HG03045 (cell line): ENCODE measurements at regions not wholly inside any gene's neighbourhood (a gene's known extent, or its start where the extent isn't known, plus 50 kb on each side); places are given as distances from the start of the nearest gene placed in this dataset.
A peak's percentile ranks its signal among the peaks of the same experiment; 100 is the strongest.

Source experiments
- ATAC-seq: cut with Tn5 transposase; IDR thresholded peaks from one replicate; pipeline ENCODE4 v1.9.1; 2021; ENCODE audit warnings: mild to moderate bottlenecking, moderate library complexity; ENCODE audit not compliant: unreplicated experiment

DNA sequence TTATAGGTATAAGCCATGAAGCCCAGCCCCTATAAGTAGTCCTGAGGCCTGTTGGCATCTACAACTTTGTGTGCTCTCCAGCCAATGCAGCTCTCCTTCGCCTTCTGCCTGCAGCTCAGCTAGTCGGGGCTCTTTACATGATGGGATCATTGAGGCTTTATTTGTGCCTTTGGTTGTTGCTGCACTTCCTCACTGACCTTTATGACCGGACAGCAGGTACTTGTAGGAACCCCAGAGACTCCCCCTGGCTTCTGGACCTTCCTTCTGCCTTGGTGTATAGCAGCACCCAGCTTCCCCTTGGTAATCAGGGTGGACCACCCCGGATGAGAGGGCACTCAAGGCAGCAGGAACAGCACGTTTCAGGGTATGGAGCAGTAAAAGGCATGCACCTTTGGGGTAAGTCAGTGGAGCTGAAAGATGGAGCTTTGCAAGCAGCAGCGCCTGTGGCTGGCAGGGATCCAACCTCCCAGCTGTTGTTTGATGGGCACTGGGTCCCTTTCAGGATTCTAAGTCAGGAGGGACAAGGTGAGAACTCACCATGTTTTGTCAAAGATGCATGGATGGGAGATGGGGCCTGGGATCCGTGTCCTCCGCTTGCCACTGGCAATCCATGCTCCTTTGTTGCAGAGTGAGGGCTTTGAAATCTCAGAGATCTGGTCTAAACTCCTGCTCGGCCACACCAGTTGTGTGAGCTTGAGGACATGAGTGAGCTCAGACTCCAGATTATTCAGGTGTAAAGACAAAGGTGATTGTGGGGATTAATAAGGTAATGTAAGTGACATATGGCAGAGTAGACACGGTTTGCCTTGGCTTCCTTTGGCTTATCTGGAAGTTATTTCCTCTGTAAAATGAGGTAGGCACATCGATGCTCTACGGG lies 65.1 kb upstream of the KLF13 start:
- no peak for ATAC-seq

DNA sequence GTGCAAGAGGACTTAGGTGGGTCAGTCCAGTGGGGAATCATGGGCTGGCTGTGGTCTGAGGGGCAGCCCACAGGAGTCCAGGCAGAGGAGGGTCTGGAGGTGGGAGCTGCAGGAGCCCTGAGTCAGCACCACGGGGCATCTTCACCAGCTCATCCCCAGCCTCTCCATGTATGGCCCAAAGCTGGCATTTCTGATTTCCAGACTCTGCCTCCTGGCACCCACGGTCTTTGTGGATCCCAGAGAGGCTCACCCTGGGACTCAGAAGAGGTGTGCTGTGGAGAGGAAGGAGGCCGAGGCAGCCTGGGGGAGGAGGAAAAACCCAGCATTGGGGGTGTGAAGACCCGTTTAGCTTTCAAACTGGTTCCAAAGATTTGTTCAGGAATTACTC lies 64.5 kb upstream of the KLF13 start:
- no peak for ATAC-seq

- ATAC-seq: no peak
These were observed 63.5 kb upstream of the KLF13 start for GRCh38 chr15:31262901-31263671.

DNA sequence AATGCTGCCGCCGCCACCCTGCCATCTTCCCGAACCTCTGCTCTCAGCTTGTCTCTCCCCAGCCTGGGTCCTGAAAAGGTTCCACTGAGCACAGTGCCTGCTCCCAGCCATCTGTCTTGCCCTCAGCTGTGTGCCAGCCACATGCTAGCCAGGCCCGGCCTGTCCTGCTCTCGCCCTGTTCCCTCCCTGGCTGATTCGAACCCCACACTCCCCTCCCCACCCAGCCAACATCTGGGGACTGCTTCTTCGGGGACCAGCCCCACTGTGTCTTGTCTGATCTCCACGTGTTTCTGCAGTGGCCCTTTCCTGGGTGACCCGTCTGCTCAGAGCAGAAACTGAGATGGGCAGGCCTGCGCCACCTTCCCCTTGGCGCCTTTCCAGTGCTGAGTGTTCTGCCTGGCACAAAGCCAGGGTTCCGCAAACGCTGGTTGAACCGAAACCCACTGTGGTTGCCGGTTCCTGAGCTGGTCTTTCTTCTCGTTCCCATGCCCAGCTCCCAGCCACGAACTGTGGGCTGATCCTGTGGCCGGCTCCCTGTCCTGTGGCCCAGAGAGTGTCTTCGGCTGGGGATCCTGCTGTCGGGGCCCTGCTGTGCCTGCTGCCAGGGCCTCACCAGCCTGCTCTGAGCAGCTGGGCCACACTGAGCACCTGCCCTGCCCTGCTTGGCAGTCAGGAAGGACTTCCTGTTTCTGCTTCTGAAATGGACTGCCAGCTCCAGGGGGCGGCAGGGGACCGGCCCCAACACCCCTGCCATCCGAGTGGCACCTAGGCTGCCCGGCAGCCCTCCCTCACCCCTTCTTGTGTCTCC lies 62.7 kb upstream of the KLF13 start:
- no peak for ATAC-seq

DNA sequence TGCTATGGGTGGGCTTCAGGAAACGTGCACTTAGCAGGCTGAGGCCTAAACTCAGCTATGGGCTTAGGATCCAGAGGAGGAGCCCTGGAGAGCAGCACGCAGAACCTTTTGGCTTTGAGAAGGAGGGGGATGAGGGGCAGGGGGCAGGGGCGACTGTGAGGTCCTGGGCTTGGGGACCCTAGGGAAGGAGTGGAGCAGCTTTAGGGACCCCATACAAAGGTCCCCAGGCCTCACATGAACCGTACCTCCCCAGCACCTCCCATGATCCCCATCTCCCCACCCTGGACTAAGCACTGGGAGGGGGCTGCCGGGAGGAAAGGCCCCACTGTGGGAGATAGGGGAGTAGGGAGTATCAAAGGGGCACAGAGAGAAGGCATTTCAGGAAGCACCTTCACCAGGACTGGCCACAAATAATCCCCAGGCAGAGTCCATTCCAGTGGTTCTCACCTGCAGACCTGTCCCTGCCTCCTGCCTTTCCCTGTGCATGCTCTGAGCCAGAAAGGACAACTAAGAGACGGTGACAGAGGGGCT lies 62.0 kb upstream of the KLF13 start:
- no peak for ATAC-seq

DNA sequence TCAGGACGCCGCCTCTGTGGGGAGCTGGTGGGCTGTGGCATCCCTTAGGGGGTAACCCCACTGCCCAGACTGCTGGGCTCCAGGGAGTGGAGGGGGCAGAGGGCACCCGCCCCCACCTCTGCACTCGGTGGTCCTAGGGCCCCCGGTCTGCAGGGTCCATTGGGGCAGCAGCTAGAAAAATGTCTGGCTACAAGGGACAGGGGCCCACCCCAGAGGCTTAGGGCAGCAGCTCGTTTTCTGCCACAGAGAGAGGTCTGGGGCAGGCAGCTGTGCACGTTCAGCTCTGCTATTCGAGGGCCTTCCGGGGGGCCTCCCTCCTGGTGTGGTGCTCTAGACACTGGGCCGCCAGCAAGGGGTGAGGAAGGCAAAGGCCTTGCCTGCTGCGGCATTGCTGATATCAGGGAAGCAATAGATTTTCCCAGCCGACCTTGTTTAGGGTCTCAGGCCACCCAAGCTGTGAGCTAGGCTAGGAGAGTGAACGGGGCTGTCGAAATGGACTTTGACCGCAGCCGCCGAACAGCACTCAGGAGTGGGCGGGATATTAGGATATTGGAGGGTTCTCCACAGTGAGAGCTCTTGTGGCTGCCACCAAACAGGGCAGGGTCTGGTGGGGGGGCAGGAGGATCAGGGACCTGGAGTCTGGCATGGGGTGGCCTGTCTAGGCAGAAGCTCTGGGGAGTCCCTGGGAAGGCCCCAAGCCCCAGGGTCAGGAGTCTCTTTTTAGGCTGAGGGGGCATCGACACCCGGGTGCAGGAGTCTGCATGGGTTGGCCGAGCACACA lies 61.4 kb upstream of the KLF13 start:
- no peak for ATAC-seq

- peak; percentile 65 for ATAC-seq
These were observed 60.5 kb upstream of the KLF13 start for GRCh38 chr15:31265871-31266711.

GRCh38 chr15:31266712-31267111 lies 59.9 kb upstream of the KLF13 start:
- peak; percentile 16 for ATAC-seq

DNA sequence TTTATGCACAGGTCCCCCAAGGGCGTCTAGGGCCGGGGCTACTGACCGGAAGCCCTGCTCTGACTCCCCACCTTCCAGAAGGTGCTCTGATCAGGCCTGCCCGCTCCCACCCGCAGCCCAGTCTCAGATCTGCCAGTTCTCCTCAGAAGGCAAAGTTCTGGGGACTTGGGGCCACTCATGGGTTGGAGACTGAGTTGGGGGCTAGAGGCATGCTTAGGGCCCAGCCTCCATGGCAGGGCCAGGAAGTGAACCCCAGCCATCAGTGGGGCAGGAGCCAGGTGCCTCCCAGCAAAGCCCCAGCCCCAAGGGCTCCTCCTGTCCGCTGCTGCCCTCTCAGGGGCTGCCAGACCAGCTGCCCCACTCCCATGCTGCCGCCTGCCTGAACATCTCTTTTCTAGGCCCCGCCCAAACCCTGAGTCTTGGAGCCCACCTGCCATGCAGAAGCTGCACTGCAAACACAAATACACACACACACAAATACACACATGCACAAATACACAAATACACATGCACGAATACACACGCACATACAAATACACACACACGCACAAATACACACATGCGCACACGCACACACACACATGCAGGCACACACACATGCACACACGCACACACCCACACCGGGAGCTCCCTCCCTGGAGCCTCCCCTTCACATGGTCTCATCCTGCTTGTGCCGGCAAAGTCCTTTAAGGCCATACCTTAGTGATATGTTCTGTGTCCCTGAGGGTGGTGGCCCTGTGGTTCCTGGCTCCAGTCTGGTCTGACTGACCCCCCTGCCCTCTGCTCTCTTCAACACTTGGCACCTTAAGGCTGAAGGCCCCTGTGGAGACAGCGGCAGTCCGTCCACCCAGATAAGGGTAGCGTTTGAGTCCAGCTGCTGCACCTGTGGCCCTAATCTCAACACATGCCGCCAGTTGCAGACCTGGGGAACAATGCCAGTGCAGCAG lies 59.2 kb upstream of the KLF13 start:
- no peak for ATAC-seq

DNA sequence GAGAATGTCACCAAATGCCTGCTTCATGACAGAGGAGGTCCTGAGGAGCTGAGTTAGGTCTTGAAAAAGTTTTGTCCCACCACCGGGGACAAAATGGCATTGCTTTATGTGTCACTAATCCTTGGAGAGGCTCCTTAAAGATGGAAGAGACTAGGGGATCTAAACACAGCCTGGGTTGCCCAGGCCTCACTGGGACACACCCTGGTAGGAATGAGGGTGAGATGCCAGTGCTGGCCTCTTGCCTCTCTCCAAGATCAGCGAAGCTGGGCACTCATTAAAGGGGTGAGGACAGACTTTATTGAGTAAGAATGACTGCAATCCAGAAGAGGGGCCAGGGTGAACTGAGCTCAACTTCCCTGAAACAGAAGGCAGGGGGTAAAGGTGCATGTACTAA lies 58.5 kb upstream of the KLF13 start:
- no peak for ATAC-seq

- ATAC-seq: no peak
These were observed 57.5 kb upstream of the KLF13 start for GRCh38 chr15:31268911-31269784.

DNA sequence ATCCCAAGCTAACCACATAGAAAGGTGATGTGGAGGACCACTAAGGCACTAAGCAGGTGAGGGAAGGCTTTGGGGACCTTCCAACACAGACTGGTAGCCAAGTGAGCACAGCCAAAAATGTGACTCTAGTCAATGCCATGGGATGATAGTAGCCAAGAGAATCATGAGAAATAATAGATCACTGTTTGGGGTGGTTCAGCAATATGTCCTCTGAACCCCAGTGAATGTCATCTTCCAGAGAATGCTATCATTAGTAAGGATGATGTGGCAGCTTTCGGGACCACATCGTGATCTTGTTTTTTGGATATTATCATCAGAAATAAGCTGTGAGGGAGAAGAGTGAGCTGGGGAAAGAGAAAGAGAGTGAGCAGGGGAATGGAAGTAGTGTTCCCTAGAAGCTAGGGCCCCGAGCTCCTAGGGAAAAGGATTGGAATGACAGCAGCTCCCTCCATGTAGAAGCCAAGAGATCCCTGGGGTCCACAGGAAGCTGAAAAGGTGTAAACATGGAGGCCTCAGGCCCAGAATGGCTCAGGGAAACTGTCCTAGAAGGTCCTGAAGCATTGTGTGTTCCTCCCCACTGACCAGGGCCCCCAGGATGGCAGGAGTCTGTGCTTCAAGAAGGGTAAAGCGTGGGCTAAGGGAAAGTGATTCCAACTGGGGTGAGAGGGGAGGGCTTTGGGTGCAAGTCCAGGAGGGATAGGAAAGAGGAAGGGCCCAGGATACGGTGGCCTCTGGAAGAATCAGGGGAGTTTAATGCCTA lies 56.6 kb upstream of the KLF13 start:
- no peak for ATAC-seq

DNA sequence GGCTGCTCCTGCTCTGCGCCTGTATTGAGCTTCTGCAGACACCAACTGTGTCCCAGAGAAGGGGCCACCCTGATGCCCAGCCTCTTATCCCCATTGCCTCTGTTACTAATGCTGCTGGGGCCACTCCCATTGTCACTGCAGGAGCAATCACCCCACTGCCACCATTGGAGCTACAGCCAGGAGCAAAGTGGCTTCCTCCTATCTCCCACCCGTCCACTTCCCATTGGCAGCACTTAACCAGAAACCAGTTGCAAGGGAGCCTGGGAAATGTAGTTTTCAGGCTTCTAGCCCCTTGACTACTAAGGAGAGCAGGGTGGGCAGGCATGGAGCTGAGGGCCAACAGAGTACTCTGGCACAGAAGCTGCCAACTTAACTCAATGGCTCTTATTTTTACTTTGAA lies 55.9 kb upstream of the KLF13 start:
- ATAC-seq: no peak

GRCh38 chr15:31271224-31271635 lies 55.4 kb upstream of the KLF13 start:
- no peak for ATAC-seq

GRCh38 chr15:31271711-31272557 lies 54.7 kb upstream of the KLF13 start:
- no peak for ATAC-seq
